ENCODE measurements at regions not wholly inside any gene's neighbourhood (a gene's known extent, or its start where the extent isn't known, plus 50 kb on each side); places are given as distances from the start of the nearest gene placed in this dataset.

DNA sequence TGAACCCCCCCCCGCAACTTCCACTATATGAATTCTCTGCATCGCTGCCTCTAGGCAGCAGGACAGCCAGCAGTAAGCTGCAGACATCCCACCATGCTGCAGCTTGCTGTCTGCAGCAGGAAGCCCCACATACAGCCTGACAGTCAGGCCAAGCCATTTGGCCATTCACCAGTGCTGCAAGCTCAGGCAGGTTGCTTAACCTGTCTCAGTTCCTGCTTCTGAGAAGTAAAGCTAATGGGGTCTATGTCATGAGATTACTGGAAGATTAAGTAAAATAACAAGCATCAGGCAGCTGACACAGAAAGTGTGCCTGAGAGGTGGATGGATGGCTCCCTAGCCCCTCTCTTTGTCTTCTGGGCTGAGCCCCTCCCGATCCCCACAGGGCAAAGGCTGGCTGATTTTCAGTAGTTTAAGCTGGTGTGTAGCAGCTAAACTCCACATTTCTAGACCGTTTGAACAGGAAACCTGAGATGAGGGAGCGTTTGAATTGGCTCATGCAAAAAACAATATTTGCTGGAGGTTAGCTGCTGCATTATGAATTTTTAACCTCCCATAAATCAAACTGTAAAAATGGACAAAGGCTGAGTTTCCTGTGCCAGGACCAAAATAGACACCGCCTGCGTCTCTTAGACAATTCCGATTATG is 193.8 kb upstream of the ARL4C start:
- no peak overlapping the region for H3K4me3 ChIP-seq (ENCODE audit: low read length)
- DNase-seq (ENCODE audit: low read depth, low spot score), result no peak

DNA sequence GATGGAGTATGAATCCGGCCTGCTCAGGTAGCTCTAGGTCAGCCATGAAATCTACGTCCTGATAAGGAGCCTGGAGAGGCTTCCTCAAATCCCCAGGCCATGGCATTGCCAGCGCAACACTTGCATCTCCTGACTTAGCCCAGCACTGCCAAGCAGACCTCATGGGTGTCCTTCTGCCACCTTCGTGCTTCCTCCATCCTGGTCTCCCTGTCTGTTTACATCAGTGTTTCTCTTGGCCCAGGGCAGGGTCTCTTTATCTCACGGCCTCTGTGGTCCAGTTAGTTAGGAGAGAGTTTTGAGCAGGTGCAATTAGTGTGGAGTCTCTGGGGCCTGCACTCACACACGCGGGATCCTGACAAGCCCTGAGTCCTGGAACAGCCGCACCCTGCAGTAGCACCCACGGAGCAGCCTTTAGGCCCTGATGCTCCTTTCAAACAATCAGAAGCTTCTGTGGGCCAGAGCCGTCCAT is 193.1 kb upstream of the ARL4C start:
- DNase-seq (ENCODE audit: low read depth, low spot score), result no peak
- no peak overlapping the region for H3K4me3 ChIP-seq (ENCODE audit: low read length)

DNA sequence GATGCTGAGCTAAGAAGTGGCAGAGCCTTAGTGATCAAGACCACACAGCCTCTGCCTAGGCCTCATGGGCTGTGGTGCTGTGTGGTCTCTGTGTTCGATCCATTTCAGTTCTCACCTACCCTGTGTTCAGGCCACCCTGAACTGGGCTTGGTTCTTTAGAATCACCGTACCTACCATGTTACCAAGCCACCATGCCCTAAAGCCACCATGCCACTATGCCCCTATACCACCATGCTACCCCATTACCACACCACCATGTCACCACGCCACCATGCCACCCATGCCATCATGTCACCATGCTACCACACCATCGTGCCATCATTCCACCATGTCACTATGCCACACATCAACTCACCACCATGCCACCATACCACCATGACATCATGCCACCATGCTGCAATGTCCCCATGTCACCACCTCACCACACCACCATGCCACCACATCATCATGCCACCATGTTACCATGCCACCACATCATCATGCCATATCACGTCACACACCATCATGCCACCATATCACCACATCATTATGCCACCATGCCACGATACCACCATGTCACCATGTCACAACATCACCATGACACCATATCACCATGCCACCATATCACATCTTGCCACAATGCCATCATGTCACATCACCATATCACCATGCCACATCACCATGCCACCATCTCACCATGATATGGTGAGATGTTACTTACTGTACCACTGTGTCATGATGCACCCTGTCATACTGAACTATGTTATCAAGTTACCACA is 191.0 kb upstream of the ARL4C start:
- no peak for DNase-seq (ENCODE audit: low read depth, low spot score)
- no peak overlapping the region for H3K4me3 ChIP-seq (ENCODE audit: low read length)

DNA sequence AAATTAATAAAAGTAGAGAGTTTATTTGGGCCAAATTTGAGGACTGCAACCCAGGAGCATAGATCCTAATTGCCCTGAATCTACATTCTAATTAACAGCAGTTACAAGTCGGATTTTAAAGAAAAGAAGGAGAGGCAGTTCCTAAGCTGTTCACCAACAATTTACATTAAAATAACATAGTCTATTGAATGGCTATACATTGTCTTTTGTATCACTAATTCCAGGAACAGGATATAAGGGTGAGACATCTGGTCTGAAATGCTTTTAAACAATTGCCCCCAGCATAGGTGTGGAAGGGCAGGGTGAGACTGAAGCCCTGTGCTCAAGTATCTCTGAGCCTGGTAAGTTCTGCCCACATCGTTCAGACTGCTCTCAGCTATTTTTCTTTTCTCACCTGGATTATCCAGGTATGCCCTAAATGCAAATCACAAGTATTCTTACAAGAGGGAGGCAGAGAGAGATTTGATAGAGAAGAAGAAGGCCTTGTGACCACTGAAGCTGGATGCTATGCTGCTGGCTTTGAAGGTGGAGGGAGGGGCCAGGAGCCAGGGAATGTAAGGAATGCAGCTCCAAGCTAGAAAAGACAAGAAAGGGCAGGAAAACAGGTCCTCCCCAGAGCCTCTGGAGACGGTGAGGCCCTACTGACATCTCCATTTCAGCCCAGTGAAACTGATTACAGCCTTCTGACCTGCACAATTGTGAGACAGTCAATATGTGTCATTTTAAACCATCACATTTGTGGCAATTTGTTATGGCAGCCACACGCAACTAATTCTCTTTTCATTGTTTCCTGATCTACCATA is 189.4 kb upstream of the ARL4C start:
- no peak overlapping the region for H3K4me3 ChIP-seq (ENCODE audit: low read length)
- no peak for DNase-seq (ENCODE audit: low read depth, low spot score)

DNA sequence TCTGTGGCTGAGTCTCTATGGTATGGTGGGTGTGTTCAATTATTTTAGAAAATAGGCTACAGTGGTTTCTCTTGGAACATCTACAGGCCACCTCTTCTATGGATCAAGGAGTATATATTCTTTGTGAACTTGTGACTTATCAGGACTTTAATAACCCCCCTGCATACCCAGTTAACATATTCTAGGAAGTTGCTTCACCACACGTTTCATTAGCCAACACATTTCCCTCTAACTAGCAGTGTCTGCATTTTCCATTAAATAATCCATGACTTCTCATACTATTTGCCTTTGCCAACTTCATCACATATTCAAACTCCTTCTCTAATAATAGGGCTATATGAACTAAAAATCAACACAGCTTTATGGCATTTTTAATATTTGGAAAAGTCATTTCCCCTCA is 187.6 kb upstream of the ARL4C start:
- H3K4me3 ChIP-seq (ENCODE audit: low read length), result no peak overlapping the region

DNA sequence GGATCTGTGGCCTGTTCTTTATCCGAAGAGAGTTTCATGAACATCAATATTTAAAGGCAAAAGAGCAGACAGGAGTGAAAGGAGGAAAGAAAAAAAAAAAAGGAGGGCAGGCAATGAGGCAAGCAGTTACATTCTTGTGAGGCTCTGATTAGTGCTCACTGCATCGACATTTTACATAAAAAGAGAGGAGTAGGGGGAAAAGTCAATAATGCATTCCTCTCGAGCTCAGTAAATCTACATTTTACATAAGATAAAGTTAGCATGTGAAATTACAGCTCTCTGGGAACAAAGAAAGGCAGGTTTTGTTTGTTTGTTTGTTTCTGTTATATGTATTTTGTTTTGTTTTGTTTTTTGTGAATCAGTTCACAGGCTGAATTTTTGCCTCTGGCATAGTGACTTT is 187.1 kb upstream of the ARL4C start:
- DNase-seq (ENCODE audit: low read depth, low spot score), result no peak
- no peak overlapping the region for H3K4me3 ChIP-seq (ENCODE audit: low read length)

More for the DNA sequence above, 187.6 kb upstream of the ARL4C start:
- no peak for DNase-seq (ENCODE audit: low read depth, low spot score)

DNA sequence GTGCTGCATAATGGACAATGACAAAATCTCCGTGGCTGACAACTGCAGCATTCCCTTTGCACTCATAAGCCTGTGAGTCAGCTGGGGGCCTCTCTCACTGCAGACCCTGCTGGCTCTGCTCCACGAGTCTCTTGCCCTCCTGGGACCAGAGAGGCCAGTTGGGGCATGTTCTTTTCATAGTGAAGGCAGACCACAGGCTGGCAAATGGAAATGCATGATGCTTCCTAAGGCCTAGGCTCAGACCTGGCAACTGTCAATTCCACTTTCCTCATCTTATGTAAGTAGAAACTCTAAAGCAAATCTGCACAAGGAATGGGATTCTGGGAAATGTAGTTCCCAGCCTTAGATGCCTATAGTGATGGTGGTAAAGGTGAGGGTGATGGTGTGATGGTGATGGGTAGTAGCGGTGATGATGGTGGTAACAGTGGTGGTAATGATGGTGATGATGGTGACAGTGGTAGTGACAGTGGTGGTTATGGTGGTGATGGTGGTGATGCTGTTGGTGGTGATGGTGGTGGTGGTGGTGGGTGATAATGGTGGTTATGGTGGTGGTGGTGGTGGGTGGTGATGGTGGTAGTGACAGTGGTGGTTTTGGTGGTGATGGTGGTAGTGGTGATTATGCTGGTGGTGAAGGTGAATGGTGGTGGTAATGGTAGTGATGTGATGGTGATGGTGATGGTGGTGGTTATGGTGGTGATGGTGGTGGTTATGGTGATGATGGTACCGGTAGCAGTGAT is 185.8 kb upstream of the ARL4C start:
- H3K4me3 ChIP-seq (ENCODE audit: low read length), result no peak overlapping the region
- no peak for DNase-seq (ENCODE audit: low read depth, low spot score)

DNA sequence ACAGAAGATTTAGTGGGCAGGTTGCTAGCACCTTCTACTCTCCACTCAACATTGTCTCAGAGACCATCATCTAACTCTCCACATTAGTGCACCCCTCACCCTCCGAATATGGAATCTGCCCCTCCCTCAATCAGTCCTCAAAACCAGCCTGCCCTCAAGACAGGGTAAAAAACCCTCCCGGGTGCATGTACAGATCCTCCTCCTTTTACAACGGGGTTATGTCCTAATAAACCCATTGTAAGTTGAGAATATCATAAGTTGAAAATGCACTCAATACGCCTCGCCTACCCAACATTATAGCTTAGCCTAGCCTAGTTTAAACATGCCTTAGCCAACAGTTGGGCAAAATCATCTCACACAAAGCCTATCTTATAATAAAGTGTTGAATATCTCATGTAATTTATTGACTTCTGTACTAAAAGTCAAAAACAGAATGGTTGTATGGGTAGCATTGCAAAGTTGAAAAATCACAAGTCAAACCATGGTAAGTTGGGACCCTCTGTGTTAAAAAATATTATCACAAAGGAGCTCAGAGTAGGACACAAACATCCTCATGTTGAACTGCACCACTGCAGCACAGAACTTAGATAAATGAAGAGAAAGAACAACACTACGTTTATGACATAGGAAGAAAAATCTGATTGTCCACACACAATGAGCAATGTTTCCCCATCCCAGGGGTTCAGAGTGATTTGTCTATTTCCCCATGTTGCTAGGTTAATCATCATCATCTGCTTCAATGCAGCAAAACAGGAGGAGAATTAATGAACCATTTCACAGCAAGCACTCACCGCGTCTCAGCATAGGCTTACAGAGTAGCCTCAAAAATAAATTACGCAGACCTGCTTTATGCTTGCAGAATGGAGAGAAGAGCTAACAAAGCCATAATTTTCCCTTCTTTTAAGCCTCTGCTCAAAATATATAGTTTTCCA is 184.1 kb upstream of the ARL4C start:
- no peak for DNase-seq (ENCODE audit: low read depth, low spot score)
- no peak overlapping the region for H3K4me3 ChIP-seq (ENCODE audit: low read length)

DNA sequence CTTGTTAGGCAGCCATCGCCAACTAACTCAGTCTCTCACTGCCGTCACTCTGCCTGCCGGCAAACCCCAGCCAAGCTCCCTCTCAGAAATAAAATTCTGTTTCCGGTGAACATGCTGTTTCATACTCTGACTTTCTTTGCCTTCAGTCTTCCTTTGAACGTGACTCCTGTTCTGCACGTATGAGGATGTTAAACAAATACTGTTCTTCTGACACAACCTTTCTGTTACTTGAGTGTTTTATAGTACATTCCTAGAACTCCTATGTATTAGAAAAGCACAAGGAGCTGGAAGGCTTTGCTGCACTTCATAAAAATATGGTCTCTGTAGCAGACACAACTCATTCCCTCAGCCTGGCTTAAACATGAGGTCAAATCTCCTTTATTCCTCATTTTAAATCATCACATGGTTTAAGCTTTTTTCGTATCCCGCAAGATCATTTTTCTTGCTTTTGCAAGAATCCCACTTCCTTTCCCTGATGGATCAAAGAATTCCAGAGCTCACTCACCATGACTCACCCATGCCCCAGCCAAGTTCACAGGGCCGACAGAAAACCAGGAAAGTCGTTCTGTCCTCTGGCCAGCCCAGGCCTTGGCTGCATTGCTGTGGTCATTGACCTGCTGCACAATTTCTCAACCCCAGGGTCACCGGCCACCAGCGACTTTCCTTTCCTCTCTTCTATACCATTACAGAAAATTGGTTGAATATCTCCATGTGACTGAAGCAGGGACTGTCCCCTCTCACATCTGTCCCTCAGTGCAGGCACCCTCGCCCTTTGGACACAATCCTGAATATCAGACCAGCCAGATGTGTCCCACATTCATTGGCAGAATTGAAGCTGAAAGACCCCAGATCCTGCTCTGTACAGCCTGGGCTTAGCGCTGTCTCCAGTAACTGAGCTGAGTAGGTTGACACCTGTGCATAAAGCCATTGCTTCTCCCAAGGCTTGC is 183.1 kb upstream of the ARL4C start:
- no peak overlapping the region for H3K4me3 ChIP-seq (ENCODE audit: low read length)
- no peak for DNase-seq (ENCODE audit: low read depth, low spot score)

DNA sequence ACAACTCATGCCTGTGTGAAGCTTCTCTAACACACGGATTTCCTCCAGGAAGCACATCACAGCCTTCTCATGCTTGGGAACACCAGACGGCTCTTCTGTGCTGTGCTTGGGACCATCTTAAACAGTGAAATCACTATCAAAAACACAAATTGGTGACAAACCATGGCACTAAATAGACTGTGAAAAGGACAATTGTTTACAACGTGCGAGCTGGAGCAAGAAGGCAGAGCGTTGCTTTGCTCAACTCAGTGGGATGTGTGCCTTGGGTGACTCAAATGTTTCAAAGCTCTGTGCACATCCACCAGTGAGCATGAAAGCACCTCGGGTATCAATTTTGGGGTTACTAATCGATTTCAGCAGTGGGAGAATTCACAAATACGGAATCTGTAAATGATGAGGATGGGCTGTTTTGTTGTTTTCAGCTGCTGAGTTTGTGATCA is 182.4 kb upstream of the ARL4C start:
- no peak overlapping the region for H3K4me3 ChIP-seq (ENCODE audit: low read length)
- DNase-seq (ENCODE audit: low read depth, low spot score), result no peak

DNA sequence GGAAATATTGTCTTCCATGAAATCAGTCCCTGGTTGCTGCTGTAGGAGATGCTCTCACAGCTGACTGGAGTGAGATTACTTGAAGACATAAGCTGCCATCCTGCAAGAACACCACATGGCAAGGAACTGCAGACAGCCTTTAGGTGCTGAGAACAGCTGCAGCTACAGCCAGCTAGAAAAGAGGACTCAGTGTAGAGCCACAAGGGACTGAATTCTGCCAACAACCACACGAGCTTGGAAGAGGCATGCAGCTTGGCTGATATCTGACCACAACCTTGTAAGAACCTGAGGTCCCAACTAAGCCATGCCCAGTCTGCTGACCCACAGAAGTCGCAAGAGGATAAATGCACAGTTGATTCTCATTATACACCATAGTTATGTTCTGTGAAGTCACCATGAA is 181.8 kb upstream of the ARL4C start:
- no peak overlapping the region for H3K4me3 ChIP-seq (ENCODE audit: low read length)
- DNase-seq (ENCODE audit: low read depth, low spot score), result no peak

DNA sequence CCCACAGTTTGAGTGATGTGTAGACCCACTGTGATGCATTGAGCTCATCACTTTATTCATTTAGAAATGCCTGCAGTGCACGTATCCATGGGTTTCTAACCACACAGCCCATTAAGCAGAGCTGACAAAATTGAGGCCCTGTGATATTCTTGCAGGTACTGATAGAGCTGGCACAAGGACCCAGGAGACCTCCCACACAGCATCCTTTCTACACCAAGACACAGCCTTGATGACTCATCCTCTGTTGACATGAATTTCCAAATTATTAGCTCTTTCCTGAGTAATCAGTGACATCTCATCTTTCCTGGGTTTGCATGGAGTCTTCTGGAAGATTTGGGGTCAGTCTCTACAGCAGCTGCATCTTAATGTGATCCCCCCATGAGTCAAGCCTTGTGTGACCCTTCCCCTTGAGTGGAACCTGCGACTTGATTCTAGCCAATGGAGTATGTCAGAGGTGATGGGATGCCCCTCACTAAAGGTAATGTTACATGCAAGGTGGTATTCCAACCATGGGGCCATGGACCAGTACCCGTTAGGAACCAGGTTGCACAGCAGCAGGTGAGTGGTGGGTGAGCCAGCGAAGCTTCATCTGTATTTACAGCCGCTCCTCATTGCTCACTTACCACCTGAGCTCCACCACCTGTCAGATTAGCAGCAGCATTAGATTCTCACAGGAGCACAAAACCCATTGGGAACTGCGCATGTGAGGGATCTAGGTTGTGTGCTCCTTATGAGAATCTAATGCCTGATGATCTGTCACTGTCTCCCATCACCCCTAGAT is 181.1 kb upstream of the ARL4C start:
- H3K4me3 ChIP-seq (ENCODE audit: low read length), result no peak overlapping the region
- no peak for DNase-seq (ENCODE audit: low read depth, low spot score)

DNA sequence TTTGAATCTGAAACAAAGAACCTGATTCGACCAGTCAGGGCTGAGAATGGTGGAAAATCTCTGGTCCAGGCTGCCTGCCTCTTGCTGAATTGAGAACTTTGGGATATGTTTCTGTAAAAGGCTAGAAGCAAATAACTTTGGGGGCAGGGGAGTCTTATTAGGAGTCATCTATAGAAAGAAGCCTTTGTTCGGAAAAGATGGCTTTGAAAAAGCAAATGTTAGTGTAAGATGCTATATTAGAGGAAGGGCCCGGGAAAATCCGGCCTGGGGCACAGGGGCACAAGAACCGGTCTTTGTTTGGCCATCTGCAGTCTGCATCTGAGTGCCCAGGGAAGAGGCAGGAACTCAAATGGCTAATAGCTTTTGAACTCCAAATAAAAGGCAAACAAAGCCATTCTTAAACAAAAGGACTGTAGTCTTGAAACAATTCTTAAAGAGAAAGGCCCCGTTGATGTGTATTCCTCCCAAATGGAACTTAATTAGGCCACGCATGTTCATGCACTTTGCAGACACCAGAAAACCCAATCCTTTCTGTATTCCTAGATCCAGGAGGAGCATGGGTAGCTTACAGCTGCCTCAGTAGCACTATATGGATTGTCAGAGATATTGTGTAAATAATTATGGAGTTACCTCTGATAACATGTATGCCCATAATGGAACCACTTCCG is 180.0 kb upstream of the ARL4C start:
- no peak for DNase-seq (ENCODE audit: low read depth, low spot score)
- no peak overlapping the region for H3K4me3 ChIP-seq (ENCODE audit: low read length)

DNA sequence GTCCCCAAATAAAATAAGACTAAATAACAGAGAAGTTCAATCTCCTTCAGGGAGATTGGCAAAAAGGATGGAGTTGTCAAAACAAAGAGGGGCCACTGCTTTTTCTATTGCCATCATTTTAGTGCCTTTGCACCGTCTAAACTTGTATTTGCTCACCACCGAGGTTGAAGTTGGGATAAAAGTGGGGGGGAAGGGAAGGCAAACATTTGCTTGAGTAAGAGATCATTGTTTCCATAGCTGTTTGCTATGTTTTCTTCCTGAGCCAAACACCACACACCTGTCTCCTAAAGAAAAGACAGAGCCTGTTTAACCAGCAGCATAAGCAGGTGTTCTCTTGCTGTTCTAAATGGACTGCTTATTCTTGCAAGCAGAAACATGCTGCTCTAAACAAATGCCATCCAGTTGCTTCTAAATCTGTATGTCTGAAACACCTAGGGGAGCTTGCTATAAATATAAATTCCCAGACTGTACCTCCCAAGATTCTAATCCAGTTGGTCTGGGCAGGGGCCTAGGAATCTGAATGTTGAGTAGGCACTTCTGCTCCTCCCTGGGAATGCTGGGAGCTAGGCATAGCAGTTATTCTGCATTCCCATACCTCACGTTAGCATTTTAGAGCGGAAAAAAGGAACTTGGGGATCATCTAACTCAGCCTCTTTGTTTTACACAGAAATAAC is 179.4 kb upstream of the ARL4C start:
- DNase-seq (ENCODE audit: low read depth, low spot score), result no peak

DNA sequence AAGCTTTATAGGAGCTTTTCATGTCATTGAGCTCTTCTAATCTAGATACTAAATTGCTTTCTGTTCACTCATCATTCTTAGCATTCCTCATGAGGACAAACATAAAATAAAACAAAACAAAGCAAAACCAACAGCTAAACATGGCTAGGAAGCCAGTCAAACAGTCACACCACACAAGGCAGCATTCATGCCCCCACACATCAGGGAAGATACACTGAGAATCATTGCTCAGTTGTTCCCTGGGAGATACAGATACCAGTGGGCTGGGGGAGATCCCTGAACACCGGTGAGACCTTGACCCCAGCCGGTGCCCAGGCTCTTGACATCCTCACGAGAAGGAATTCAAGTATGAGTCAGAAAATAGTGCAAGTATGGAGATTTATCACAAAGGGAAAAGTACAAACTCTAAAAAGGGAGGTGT is 177.9 kb upstream of the ARL4C start:
- no peak for DNase-seq (ENCODE audit: low read depth, low spot score)
- H3K4me3 ChIP-seq (ENCODE audit: low read length), result no peak overlapping the region

More for the DNA sequence above, 179.4 kb upstream of the ARL4C start:
- no peak overlapping the region for H3K4me3 ChIP-seq (ENCODE audit: low read length)

Data from Jurkat, Clone E6-1 (cell line).